LNCAP (cell line): ENCODE measurements at regions not wholly inside any gene's neighbourhood (a gene's known extent, or its start where the extent isn't known, plus 50 kb on each side); places are given as distances from the start of the nearest gene placed in this dataset.

ENCODE experiments used
- CTCF ChIP-seq: fragments of 450-650 bp; IDR thresholded peaks from 2 replicates; pipeline ENCODE4 v1.5.1; 2017; ENCODE audit warnings: mild to moderate bottlenecking

- no peak for TF ChIP-seq CTCF
These were observed 551.1 kb downstream of the EFNA5 start for GRCh38 chr5:107119656-107120055.

GRCh38 chr5:107118184-107119019 is 552.3 kb downstream of the EFNA5 start:
- TF ChIP-seq CTCF: no peak

- TF ChIP-seq CTCF: no peak
These were observed 558.5 kb downstream of the EFNA5 start for GRCh38 chr5:107112216-107112615.

GRCh38 chr5:107104040-107104995 is 566.4 kb downstream of the EFNA5 start:
- TF ChIP-seq CTCF: peak; percentile 61

GRCh38 chr5:107103522-107103921 is 567.2 kb downstream of the EFNA5 start:
- TF ChIP-seq CTCF: no peak

- TF ChIP-seq CTCF: no peak
These were observed 570.6 kb downstream of the EFNA5 start for GRCh38 chr5:107100121-107100520.

- no peak for TF ChIP-seq CTCF
These were observed 571.2 kb downstream of the EFNA5 start for GRCh38 chr5:107099506-107099905.
